Breast epithelium (tissue), 4 donors: ENCODE measurements at regions not wholly inside any gene's neighbourhood (a gene's known extent, or its start where the extent isn't known, plus 50 kb on each side); places are given as distances from the start of the nearest gene placed in this dataset.
"Not testable (repeated sequence)": the region's sequence is repeated elsewhere in the genome, so short reads cannot be mapped to it uniquely, and the experiment has no call there.

Experiments used
- DNase-seq, 2 donors: peaks; one replicate each; pipeline ENCODE4 v3.0.0-alpha.2; 2019; ENCODE audit warnings: low spot score in 2 of 2
- H3K27ac ChIP-seq, 2 donors: fragments of 200-600 bp; sonication (generic) in 1 of 2; one replicate each; pipeline ENCODE4 v1.5.1; 2016 to 2019; ENCODE audit warnings: mild to moderate bottlenecking in 1 of 2
- H3K27me3 ChIP-seq, 2 donors: fragments of 200-600 bp; sonication (generic) in 1 of 2; one replicate each; pipeline versions ENCODE4 v1.5.1 to v1.6.0; 2017 to 2019; ENCODE audit warnings: control low read depth in 1 of 2, mild to moderate bottlenecking in 1 of 2
- H3K36me3 ChIP-seq: fragments of 200-600 bp; one replicate; pipeline ENCODE4 v1.5.1; 2019
- H3K4me1 ChIP-seq, 2 donors: fragments of 200-600 bp; sonication (generic); one replicate each; pipeline ENCODE4 v1.5.1; 2016 to 2019; ENCODE audit warnings: control low read depth in 1 of 2
- H3K4me3 ChIP-seq, 3 donors: fragments of 200-600 bp; sonication (generic); 1 replicate in 2 of 3; 2 replicates in 1 of 3; pipeline ENCODE4 v1.5.1; 2016 to 2019; ENCODE audit warnings: mild to moderate bottlenecking in 3 of 3, moderate library complexity in 2 of 3
- H3K9me3 ChIP-seq, 2 donors: fragments of 200-600 bp; sonication (generic) in 1 of 2; one replicate each; pipeline ENCODE4 v1.5.1; 2016 to 2019; ENCODE audit warnings: control low read depth in 1 of 2
- CTCF ChIP-seq, 3 donors: fragments of 450-650 bp; IDR thresholded peaks; one replicate each; pipeline ENCODE4 v1.5.1; 2016 to 2017; ENCODE audit warnings: antibody characterized with exemption in 3 of 3, mild to moderate bottlenecking in 3 of 3, moderate library complexity in 3 of 3
- POLR2A ChIP-seq: fragments of 450-650 bp; IDR thresholded peaks from one replicate; pipeline ENCODE4 v1.6.1; 2016; ENCODE audit warnings: antibody characterized with exemption, mild to moderate bottlenecking, moderate library complexity
- POLR2AphosphoS5 ChIP-seq, 3 donors: sonication (generic); formaldehyde crosslinking; IDR thresholded peaks; one replicate each; pipeline ENCODE4 v1.6.1; 2017; ENCODE audit warnings: antibody characterized with exemption in 3 of 3
- intact Hi-C: fragments of 100-400 bp; cut with DNase I; formaldehyde crosslinking; loops from one replicate; pipeline ENCODE4 v1.15.1; 2023; ENCODE audit warnings: low total_unique reads

- Histone ChIP-seq H3K36me3 (no peaks in the 10 kb centered on the region), H3K4me1 (no peaks in the 10 kb centered on the region), H3K9me3 (no peaks in the 10 kb centered on the region), H3K4me3 (no peak overlapping the region), H3K27ac (no peak overlapping the region), H3K27me3 (no peaks in the 10 kb centered on the region)
- intact Hi-C loops: loop anchor here (5.0 kb wide), 1 partner anchor 1222 kb away; no protein-coding TSS in a partner anchor
- TF ChIP-seq CTCF (IDR thresholded peaks at IDR 0.05): no peak
- TF ChIP-seq POLR2AphosphoS5 (IDR thresholded peaks at IDR 0.05): no peak
- no peak for TF ChIP-seq POLR2A
- DNase-seq: no peak
These were observed 148.4 kb upstream of the TRPM3 start for GRCh38 chr9:71269859-71270258.

GRCh38 chr9:71268871-71269635 lies 147.6 kb upstream of the TRPM3 start:
- no peak for DNase-seq
- intact Hi-C loops: loop anchor here (5.0 kb wide), 1 partner anchor 1223 kb away; no protein-coding TSS in a partner anchor
- Histone ChIP-seq H3K4me1 (no peaks in the 10 kb centered on the region), H3K36me3 (no peaks in the 10 kb centered on the region), H3K9me3 (no peaks in the 10 kb centered on the region), H3K27me3 (no peaks in the 10 kb centered on the region), H3K27ac (no peak overlapping the region), H3K4me3 (no peak overlapping the region)
- no peak for TF ChIP-seq CTCF (IDR thresholded peaks at IDR 0.05)
- no peak for TF ChIP-seq POLR2AphosphoS5 (IDR thresholded peaks at IDR 0.05)
- no peak for TF ChIP-seq POLR2A

GRCh38 chr9:71263451-71263850 lies 142.0 kb upstream of the TRPM3 start:
- Histone ChIP-seq H3K9me3 (peaks cover 0 to 11% of the 10 kb centered on the region in 2 donors), H3K36me3 (no peaks in the 10 kb centered on the region), H3K27me3 (no peaks in the 10 kb centered on the region), H3K4me1 (no peaks in the 10 kb centered on the region), H3K27ac (no peak overlapping the region), H3K4me3 (no peak overlapping the region)
- TF ChIP-seq CTCF (IDR thresholded peaks at IDR 0.05) (no peak), POLR2A (no peak), POLR2AphosphoS5 (IDR thresholded peaks at IDR 0.05) (no peak)
- intact Hi-C loops: no loop called here
- no peak for DNase-seq

- H3K36me3 ChIP-seq, intact Hi-C loops, H3K4me1 ChIP-seq, DNase-seq, H3K27ac ChIP-seq, H3K4me3 ChIP-seq, H3K27me3 ChIP-seq: not testable (repeated sequence)
- H3K9me3 ChIP-seq: peaks cover 0 to 11% of the 10 kb centered on the region in 2 donors
These were observed 139.0 kb upstream of the TRPM3 start for GRCh38 chr9:71260419-71260818.

GRCh38 chr9:71254592-71255277 lies 133.3 kb upstream of the TRPM3 start:
- no peak for DNase-seq
- Histone ChIP-seq H3K27me3 (peaks cover 0 to 10% of the 10 kb centered on the region in 2 donors), H3K36me3 (no peaks in the 10 kb centered on the region), H3K9me3 (peaks cover 0 to 2% of the 10 kb centered on the region in 2 donors), H3K4me1 (no peaks in the 10 kb centered on the region), H3K27ac (no peak overlapping the region), H3K4me3 (no peak overlapping the region)
- no peak for TF ChIP-seq POLR2AphosphoS5 (IDR thresholded peaks at IDR 0.05)
- TF ChIP-seq CTCF (IDR thresholded peaks at IDR 0.05): no peak
- TF ChIP-seq POLR2A: no peak
- intact Hi-C loops: no loop called here
